GM19025 (cell line): ENCODE measurements at regions not wholly inside any gene's neighbourhood (a gene's known extent, or its start where the extent isn't known, plus 50 kb on each side); places are given as distances from the start of the nearest gene placed in this dataset.

Experiments
- ATAC-seq: cut with Tn5 transposase; IDR thresholded peaks from one replicate; pipeline ENCODE4 v1.9.1; 2021; ENCODE audit warnings: mild to moderate bottlenecking, low read depth, moderate library complexity; ENCODE audit not compliant: unreplicated experiment

DNA sequence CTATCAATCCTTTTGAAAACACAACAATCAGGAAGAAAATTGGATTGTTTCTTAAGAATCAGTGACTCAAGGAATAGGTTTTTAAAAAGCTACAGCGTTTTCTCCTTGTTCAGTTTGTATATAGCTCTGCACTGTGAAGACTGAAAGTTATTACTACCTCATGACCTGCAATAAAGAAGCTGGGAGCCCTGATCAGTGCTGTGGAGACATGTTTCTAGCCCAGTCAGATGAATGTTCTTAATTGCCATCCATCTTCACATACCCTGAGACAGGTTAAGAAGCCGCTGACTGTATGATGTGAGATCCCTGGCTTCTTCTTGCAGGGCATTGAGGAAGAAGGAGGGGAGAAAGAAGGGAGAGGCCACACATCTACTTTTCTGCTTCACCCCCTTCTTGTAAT lies 58.0 kb upstream of the VWC2 start:
- no peak for ATAC-seq

DNA sequence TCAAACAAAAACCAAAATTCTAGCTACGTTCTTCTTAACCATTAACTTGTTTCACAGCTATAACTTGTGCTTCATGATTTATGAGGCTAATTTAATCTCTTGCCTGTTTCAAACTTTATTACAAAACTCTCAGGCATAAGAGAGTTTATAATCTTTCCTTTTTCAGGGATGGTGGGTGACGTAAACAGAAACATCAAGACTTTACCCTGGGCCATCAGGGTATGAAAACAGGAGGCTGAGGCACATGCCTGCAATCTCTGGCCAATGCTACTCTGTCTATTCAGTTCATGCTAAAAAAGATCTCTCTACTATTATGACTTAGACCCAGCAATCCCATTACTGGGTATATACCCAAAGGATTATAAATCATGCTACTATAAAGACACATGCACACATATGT lies 55.9 kb upstream of the VWC2 start:
- ATAC-seq = no peak

DNA sequence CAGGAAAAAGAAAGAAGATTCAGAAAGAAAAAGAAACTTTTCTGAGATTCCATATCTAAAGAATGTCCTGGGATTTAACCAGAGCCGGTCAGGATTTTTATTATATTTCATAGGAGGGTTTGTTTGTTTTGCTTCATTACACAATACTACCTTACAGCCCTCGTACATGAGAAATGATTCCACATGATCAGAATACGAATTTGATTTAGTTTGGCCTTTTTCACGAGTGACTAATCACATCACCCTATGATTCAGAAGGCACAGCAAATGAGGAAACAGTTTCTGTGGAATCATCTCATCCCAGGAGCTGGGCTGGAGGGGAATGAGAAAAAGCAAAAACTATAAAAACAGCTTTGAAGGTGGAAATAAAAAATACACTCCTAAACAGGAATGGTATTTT lies 54.7 kb upstream of the VWC2 start:
- no peak for ATAC-seq

- no peak for ATAC-seq
Observed at GRCh38 chr7:49721441-49721840, 52.0 kb upstream of the VWC2 start.
